NOMO-1 treated with DMSO at 0.1 percent for 48 hours (cell line): ENCODE measurements at regions not wholly inside any gene's neighbourhood (a gene's known extent, or its start where the extent isn't known, plus 50 kb on each side); places are given as distances from the start of the nearest gene placed in this dataset.

Source experiments
- DNase-seq: peaks from one replicate; lab custom pipeline; 2025; ENCODE audit not compliant: unreplicated experiment; lab: John Stamatoyannopoulos, UW

- DNase-seq: no peak
Observed at GRCh38 chr14:28059254-28059653, 707.3 kb upstream of the FOXG1 start.

- no peak for DNase-seq
Observed at GRCh38 chr14:28061006-28061405, 705.6 kb upstream of the FOXG1 start.

- DNase-seq: no peak
Observed at GRCh38 chr14:28077021-28077420, 689.6 kb upstream of the FOXG1 start.

GRCh38 chr14:28083389-28083788 lies 683.2 kb upstream of the FOXG1 start:
- no peak for DNase-seq

- DNase-seq: no peak
Observed at GRCh38 chr14:28088125-28088524, 678.5 kb upstream of the FOXG1 start.

- DNase-seq: no peak
Observed at GRCh38 chr14:28097585-28097984, 669.0 kb upstream of the FOXG1 start.

- DNase-seq: no peak
Observed at GRCh38 chr14:28098856-28099255, 667.7 kb upstream of the FOXG1 start.

GRCh38 chr14:28102001-28102400 lies 664.6 kb upstream of the FOXG1 start:
- DNase-seq: no peak

GRCh38 chr14:28102814-28103213 lies 663.8 kb upstream of the FOXG1 start:
- no peak for DNase-seq

GRCh38 chr14:28113311-28113710 lies 653.3 kb upstream of the FOXG1 start:
- DNase-seq: no peak

GRCh38 chr14:28116716-28117115 lies 649.9 kb upstream of the FOXG1 start:
- DNase-seq: no peak

- no peak for DNase-seq
Observed at GRCh38 chr14:28119849-28120248, 646.7 kb upstream of the FOXG1 start.

GRCh38 chr14:28120391-28120790 lies 646.2 kb upstream of the FOXG1 start:
- no peak for DNase-seq

GRCh38 chr14:28121512-28122297 lies 644.9 kb upstream of the FOXG1 start:
- DNase-seq: no peak

- DNase-seq: no peak
Observed at GRCh38 chr14:28130610-28131284, 635.8 kb upstream of the FOXG1 start.

GRCh38 chr14:28138341-28138740 lies 628.2 kb upstream of the FOXG1 start:
- DNase-seq: no peak

GRCh38 chr14:28141662-28142061 lies 624.9 kb upstream of the FOXG1 start:
- DNase-seq: no peak

- no peak for DNase-seq
Observed at GRCh38 chr14:28142400-28143015, 624.1 kb upstream of the FOXG1 start.

- DNase-seq: no peak
Observed at GRCh38 chr14:28143316-28143715, 623.3 kb upstream of the FOXG1 start.

- no peak for DNase-seq
Observed at GRCh38 chr14:28151926-28152325, 614.7 kb upstream of the FOXG1 start.

GRCh38 chr14:28152453-28153044 lies 614.0 kb upstream of the FOXG1 start:
- DNase-seq: no peak
